NCI-H1105 (cell line): ENCODE measurements at regions not wholly inside any gene's neighbourhood (a gene's known extent, or its start where the extent isn't known, plus 50 kb on each side); places are given as distances from the start of the nearest gene placed in this dataset.
"Not testable (repeated sequence)": the region's sequence is repeated elsewhere in the genome, so short reads cannot be mapped to it uniquely, and the experiment has no call there.

Experiments
- DNase-seq: peaks from one replicate; lab custom pipeline; 2025; lab: John Stamatoyannopoulos, UW

DNA sequence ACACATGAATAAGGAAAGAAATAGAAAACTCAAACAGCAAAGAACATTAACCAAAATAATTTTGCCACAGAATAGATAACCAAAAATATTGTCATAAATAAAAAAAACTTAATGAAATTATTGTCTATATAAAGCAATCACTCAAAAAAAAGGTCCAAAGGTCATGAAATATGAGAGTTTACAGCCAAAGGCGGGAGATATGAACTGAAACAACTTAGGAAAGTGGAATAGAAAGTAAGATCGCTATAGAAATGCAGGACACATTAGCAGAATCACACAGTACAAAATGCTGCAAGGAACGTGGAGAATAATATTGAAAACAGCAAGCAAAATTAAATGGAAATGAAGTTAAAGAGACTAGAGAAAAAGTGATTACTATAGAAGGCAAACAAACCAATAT, 375.0 kb upstream of the ARHGEF26 start:
- DNase-seq = no peak

GRCh38 chr3:153749070-153749610, 372.1 kb upstream of the ARHGEF26 start:
- no peak for DNase-seq

GRCh38 chr3:153752405-153753027, 368.7 kb upstream of the ARHGEF26 start:
- DNase-seq = no peak

DNA sequence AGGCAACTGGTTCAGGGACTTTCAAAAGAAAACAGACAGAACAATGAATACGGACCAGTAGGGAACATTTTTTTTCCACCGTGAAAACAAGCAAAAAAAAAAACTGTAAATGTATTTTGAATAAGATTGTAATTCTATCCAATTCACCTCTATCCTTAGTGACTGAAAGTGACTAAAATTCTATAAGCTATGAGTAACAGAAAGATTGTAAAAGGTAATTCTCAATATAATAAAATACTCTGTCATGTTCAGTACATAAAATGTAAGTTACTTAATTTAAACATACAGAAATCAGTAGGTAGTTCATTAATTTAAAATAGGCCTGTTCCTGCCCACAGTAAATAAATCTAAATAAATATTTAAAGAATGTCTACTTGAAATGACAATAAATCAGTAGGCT, 368.2 kb upstream of the ARHGEF26 start:
- DNase-seq = no peak

- DNase-seq = no peak
Measured at GRCh38 chr3:153756816-153757215, 364.4 kb upstream of the ARHGEF26 start.

DNA sequence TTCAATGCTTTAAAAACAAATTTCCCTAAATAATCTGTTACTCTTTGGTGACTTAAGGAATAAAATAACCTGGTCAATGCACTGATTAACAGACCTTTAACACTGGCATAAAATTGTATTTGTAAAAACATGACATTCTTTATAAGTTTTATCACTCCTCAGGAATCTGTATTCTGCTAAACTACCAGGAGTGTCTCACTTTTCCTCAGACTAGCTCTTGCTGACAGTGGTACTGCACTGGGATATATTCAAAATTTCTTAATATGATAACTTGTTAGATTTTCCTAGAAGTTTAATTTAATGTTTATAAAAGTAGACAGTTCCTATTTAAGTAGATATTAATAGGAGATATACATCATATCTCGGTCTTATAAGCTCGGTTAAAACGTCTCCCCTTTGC, 363.4 kb upstream of the ARHGEF26 start:
- no peak for DNase-seq

DNA sequence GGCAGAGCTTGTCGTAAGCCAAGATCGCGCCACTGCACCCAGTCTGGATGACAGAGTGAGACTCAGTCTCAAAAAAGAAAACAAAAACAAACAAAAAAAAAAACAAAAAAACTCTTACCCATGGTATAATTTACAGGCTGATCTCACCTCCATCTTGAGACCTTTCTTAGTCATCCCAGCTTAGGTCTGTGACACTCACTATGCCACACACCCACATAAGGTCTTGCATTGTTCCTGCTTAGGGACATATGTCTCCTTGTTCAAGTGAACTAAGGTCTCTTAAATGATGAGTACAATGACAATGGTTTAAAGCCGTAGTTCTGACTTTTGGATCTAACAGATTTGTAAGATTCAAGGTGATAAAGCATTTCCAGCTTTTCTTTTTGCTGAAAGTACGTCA, 360.2 kb upstream of the ARHGEF26 start:
- no peak for DNase-seq

DNA sequence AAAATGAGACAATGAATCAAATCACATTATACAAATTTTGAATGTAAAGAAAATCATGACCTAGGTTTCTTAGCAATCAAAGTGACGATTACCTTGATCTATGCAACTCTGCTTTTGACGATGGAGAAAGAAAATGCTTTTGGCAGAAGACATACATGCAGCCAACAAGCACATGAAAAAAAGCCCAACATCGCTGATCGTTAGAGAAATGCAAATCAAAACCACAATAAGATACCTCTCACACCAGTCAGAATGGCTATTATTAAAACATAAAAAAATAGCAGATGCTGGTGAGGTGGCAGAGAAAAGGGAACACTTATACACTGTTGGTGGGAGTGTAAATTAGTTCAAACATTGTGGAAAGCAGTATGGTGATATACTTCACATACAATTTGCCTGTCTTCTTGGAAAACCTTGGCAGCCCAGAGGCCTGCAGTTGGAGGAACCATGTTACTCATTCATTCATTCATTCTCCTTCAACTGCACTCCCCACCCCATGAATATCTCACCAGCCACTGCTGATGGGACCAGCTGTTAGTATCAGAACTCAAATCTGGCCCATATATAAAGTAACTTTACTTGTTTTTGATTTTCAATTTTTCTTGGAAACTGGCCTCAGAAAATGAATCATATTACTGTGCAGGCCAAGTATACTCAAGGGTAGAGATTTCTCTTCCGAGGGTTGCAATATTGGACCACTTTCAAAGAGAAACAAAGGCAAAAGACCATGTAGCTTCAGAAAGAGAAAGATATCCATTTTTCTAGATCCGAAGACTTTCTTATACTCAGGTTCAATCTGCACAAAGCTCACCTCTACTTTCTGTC, 358.6 kb upstream of the ARHGEF26 start:
- DNase-seq = no peak

GRCh38 chr3:153767601-153768560, 353.3 kb upstream of the ARHGEF26 start:
- DNase-seq = no peak

- peak; percentile 41 for DNase-seq
Measured at GRCh38 chr3:153768561-153769469, 352.4 kb upstream of the ARHGEF26 start.

- no peak for DNase-seq
Measured at GRCh38 chr3:153783106-153783505, 338.1 kb upstream of the ARHGEF26 start.

DNA sequence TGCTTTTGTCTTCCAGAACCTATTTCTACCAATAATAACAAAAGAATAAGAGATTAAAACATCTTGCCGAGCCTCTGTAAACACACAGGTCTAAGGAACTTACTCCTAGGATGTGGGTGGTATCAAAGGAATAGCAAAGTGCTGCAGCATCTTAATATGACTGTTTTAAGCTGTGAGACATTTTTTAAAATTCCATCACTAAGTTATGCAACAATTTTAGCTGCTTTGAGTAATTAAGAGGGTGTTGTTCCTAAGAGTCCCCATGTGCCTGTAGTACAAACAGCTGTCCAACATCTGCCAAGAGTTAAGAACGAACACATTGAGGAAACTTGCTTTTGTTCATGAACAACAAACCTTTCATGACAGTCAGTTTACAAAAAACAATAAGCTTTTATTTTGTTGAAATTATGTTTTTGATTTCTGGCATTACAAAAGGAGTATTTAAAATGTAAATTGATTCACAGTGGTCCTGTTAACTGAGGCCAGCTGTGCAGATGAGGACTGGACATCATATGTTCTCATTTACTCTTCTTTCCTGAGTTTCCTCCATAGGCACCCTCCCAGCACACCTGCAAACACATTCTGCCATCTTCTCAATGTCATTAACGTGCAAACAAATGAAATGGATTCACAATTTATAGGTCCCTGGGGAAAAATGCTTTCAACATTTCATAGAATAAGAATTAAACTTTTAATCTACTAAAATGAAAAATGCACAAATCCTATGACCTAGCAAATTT, 337.3 kb upstream of the ARHGEF26 start:
- no peak for DNase-seq

DNA sequence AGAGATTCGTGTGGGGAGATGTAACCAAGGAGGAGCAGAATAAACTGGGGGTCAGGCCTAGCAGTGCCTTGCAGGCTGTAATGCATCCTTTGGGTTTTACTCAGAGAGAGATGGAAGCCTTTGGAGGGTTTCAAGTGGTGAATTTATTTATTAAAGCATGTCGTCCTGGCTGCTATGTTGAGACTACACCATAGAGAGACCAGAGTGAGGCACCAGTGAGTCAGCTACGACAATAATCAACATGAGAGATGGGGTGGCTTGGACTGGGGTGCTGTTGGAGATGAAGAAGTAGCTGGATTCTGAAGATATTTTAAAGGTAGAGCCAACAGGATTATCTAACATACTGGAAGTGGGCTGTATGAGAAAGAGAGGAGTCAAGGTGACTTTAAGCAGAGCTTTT, 335.3 kb upstream of the ARHGEF26 start:
- DNase-seq = no peak

- DNase-seq = no peak
Measured at GRCh38 chr3:153789380-153789779, 331.8 kb upstream of the ARHGEF26 start.

DNA sequence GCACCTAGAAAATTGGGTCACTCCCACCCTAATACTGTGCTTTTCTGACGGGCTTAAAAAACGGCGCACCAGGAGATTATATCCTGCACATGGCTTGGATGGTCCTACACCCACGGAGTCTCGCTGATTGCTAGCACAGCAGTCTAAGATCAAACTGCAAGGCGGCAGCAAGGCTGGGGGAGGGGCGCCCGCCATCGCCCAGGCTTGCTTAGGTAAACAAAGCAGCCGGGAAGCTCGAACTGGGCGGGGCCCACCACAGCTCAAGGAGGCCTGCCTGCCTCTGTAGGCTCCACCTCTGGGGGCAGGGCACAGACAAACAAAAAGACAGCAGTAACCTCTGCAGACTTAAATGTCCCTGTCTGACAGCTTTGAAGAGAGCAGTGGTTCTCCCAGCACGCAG, 324.1 kb upstream of the ARHGEF26 start:
- not testable (repeated sequence) for DNase-seq

DNA sequence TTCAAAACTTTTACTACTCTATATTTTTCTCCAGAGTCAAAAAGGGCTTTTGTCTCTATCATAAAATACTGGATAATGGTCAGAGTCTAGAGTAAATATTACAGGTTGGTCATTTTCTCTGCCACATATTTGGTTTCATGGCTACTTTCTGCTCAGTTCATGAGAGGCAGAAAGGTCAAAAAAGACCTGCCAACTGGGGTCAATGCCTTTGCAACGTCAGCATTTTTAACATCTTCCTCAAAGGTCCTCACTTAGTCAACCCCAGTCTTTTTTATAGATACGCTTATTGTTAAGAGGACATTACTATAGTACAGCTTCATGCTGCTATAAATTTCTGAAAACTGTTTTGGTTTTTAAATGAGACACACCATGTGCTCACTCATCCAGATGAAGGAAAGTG, 312.1 kb upstream of the ARHGEF26 start:
- DNase-seq = no peak

GRCh38 chr3:153818338-153818737, 302.9 kb upstream of the ARHGEF26 start:
- DNase-seq = no peak

GRCh38 chr3:153820035-153820434, 301.2 kb upstream of the ARHGEF26 start:
- no peak for DNase-seq

DNA sequence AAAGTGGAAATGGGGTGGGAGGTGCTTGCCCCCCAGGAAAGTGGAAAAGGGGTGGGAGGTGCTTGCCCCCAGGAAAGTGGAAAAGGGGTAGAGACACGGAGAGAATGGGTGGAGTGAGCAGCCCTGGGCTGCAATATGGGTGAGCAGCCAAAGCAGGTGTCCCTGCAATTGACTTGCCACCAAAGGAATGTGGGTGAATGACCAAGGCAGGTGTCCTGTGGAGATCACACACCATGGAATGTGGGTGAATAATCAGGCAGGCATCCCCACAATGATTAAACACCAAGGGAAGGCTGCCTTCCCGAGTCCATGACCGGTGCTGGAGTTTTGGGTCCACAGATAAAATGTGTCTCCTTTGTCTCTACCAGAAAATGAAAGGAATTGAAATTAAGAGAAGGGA, 292.8 kb upstream of the ARHGEF26 start:
- not testable (repeated sequence) for DNase-seq

- DNase-seq = no peak
Measured at GRCh38 chr3:153829606-153830170, 291.5 kb upstream of the ARHGEF26 start.
